Mammary epithelial cell (primary cell): ENCODE measurements at regions not wholly inside any gene's neighbourhood (a gene's known extent, or its start where the extent isn't known, plus 50 kb on each side); places are given as distances from the start of the nearest gene placed in this dataset.

Experiments used
- CTCF ChIP-seq, 2 donors: IDR thresholded peaks in 1 of 2; conservative IDR thresholded peaks in 1 of 2; 2 replicates each; pipeline ENCODE4 v1.5.1; 2011 to 2012; ENCODE audit warnings: inconsistent platforms in 2 of 2, low read length in 2 of 2, mild to moderate bottlenecking in 2 of 2, control low read depth in 1 of 2, low read depth in 1 of 2; ENCODE audit not compliant: insufficient read depth in 1 of 2; ENCODE audit errors: extremely low read depth in 1 of 2
- EZH2 ChIP-seq: IDR thresholded peaks from 2 replicates; pipeline ENCODE4 v1.6.1; 2012; ENCODE audit warnings: low read length, inconsistent platforms, borderline replicate concordance

- no peak for TF ChIP-seq CTCF (conservative IDR thresholded peaks at IDR 0.05 in 1 of 2, IDR thresholded peaks at IDR 0.05 in 1 of 2; ENCODE audit: extremely low read depth in 1 of 2, insufficient read depth in 1 of 2, low read depth in 1 of 2, low read length in 2 of 2)
- no peak for TF ChIP-seq EZH2
Measured at GRCh38 chr2:5502385-5502784, 189.8 kb upstream of the SOX11 start.
